ENCODE measurements at regions not wholly inside any gene's neighbourhood (a gene's known extent, or its start where the extent isn't known, plus 50 kb on each side); places are given as distances from the start of the nearest gene placed in this dataset.

DNA sequence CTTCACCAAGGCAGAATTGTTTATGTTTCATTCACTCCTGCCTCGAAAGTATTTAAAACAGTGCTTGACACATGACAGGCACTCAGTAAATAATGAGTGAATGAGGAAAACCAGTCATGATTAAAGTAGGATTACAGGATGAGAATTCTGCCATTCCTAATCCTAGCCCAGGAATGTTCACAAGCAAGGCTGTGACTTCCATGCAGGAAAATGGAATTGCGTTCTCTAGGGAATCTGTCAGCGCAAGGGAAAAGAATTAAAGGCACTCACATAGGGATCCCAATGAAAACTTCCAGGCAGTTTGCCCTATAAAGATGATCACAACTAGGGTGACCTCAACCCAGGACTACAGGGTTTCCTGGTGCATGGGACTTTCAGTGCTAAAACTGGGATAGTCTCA, 143.4 kb downstream of the CYSLTR2 start:
- Histone ChIP-seq H3K4me3 (replicated peaks; ENCODE audit: insufficient read depth, low read length) (no peak overlapping the region), H3K27ac (replicated peaks) (no peak overlapping the region), H3K27me3 (ENCODE audit: insufficient read depth, poor library complexity, severe bottlenecking) (no peaks in the 10 kb centered on the region)
- no peak for TF ChIP-seq POLR2AphosphoS5 (IDR thresholded peaks at IDR 0.05; ENCODE audit: low read depth)
- TF ChIP-seq, protein P1, sequence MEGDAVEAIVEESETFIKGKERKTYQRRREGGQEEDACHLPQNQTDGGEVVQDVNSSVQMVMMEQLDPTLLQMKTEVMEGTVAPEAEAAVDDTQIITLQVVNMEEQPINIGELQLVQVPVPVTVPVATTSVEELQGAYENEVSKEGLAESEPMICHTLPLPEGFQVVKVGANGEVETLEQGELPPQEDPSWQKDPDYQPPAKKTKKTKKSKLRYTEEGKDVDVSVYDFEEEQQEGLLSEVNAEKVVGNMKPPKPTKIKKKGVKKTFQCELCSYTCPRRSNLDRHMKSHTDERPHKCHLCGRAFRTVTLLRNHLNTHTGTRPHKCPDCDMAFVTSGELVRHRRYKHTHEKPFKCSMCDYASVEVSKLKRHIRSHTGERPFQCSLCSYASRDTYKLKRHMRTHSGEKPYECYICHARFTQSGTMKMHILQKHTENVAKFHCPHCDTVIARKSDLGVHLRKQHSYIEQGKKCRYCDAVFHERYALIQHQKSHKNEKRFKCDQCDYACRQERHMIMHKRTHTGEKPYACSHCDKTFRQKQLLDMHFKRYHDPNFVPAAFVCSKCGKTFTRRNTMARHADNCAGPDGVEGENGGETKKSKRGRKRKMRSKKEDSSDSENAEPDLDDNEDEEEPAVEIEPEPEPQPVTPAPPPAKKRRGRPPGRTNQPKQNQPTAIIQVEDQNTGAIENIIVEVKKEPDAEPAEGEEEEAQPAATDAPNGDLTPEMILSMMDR (IDR thresholded peaks at IDR 0.05; ENCODE audit: insufficient read depth, low read length): no peak
- TF ChIP-seq, protein P2, sequence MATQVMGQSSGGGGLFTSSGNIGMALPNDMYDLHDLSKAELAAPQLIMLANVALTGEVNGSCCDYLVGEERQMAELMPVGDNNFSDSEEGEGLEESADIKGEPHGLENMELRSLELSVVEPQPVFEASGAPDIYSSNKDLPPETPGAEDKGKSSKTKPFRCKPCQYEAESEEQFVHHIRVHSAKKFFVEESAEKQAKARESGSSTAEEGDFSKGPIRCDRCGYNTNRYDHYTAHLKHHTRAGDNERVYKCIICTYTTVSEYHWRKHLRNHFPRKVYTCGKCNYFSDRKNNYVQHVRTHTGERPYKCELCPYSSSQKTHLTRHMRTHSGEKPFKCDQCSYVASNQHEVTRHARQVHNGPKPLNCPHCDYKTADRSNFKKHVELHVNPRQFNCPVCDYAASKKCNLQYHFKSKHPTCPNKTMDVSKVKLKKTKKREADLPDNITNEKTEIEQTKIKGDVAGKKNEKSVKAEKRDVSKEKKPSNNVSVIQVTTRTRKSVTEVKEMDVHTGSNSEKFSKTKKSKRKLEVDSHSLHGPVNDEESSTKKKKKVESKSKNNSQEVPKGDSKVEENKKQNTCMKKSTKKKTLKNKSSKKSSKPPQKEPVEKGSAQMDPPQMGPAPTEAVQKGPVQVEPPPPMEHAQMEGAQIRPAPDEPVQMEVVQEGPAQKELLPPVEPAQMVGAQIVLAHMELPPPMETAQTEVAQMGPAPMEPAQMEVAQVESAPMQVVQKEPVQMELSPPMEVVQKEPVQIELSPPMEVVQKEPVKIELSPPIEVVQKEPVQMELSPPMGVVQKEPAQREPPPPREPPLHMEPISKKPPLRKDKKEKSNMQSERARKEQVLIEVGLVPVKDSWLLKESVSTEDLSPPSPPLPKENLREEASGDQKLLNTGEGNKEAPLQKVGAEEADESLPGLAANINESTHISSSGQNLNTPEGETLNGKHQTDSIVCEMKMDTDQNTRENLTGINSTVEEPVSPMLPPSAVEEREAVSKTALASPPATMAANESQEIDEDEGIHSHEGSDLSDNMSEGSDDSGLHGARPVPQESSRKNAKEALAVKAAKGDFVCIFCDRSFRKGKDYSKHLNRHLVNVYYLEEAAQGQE (IDR thresholded peaks at IDR 0.05; ENCODE audit: insufficient replicate concordance, low read depth): no peak
- no peak for TF ChIP-seq GABPA (IDR thresholded peaks at IDR 0.05; ENCODE audit: low read depth)
- TF ChIP-seq SPI1 (IDR thresholded peaks at IDR 0.05; ENCODE audit: borderline replicate concordance, low read depth): no peak
- DNase-seq (ENCODE audit: low read depth in 1 of 2, low spot score in 1 of 2): no peak

DNA sequence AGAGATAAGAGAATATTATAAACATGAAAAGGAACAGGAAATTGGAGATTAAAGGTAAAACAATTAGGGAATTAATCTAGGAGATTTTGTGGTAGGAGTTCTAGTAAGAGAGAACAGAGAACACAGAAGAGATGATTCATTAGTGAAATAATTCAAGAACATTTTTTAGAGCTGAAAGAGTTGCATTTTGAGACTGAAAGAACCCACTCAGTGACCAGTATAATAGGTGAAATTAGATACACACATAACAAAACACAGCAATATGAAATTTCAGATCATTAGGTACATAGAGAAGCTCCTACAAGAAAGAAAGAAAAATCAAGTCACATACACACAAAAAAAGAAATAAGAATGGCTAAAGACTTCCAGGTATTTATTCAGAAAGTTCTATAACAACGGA, 144.0 kb downstream of the CYSLTR2 start:
- DNase-seq (ENCODE audit: low read depth in 1 of 2, low spot score in 1 of 2): no peak
- Histone ChIP-seq H3K27me3 (ENCODE audit: insufficient read depth, poor library complexity, severe bottlenecking) (no peaks in the 10 kb centered on the region), H3K4me3 (replicated peaks; ENCODE audit: insufficient read depth, low read length) (no peak overlapping the region), H3K27ac (replicated peaks) (no peak overlapping the region)
- TF ChIP-seq, protein P1 (IDR thresholded peaks at IDR 0.05; ENCODE audit: insufficient read depth, low read length): no peak
- no peak for TF ChIP-seq SPI1 (IDR thresholded peaks at IDR 0.05; ENCODE audit: borderline replicate concordance, low read depth)
- no peak for TF ChIP-seq POLR2AphosphoS5 (IDR thresholded peaks at IDR 0.05; ENCODE audit: low read depth)
- no peak for TF ChIP-seq GABPA (IDR thresholded peaks at IDR 0.05; ENCODE audit: low read depth)
- TF ChIP-seq, protein P2 (IDR thresholded peaks at IDR 0.05; ENCODE audit: insufficient replicate concordance, low read depth): no peak

DNA sequence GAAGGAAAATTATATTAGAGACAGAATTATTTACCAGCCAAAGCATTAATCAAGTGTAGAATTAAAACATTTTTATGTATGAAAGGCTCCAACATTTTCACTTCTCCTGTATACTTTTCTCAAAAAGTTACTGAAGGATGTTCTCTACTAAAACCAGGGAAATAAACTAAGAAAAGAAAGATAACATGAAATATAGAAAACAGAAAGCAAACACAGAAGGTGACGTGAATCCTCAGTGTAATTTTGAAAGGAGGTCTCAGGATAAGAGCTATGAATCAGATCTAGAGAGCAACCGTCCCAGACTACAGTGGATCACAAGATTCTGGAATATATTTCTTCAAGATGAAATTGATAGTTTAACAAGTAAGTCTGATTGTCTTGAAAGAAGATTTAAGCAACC, 144.5 kb downstream of the CYSLTR2 start:
- H3K4me3 ChIP-seq (replicated peaks; ENCODE audit: insufficient read depth, low read length): no peak overlapping the region
- H3K27ac ChIP-seq (replicated peaks): no peak overlapping the region
- no peaks in the 10 kb centered on the region for H3K27me3 ChIP-seq (ENCODE audit: insufficient read depth, poor library complexity, severe bottlenecking)
- no peak for DNase-seq (ENCODE audit: low read depth in 1 of 2, low spot score in 1 of 2)
- TF ChIP-seq, protein P1 (IDR thresholded peaks at IDR 0.05; ENCODE audit: insufficient read depth, low read length): no peak
- TF ChIP-seq POLR2AphosphoS5 (IDR thresholded peaks at IDR 0.05; ENCODE audit: low read depth) (no peak), SPI1 (IDR thresholded peaks at IDR 0.05; ENCODE audit: borderline replicate concordance, low read depth) (no peak), GABPA (IDR thresholded peaks at IDR 0.05; ENCODE audit: low read depth) (no peak)
- TF ChIP-seq, protein P2 (IDR thresholded peaks at IDR 0.05; ENCODE audit: insufficient replicate concordance, low read depth): no peak

All from HL-60 (cell line).